Uterus (tissue), 3 donors: ENCODE measurements at regions not wholly inside any gene's neighbourhood (a gene's known extent, or its start where the extent isn't known, plus 50 kb on each side); places are given as distances from the start of the nearest gene placed in this dataset.
"Not testable (repeated sequence)": the region's sequence is repeated elsewhere in the genome, so short reads cannot be mapped to it uniquely, and the experiment has no call there.

Experiments
- DNase-seq, 2 donors: peaks; one replicate each; pipeline ENCODE4 v3.0.0-alpha.2; 2019 to 2020
- H3K27ac ChIP-seq, 2 donors: fragments of 200-600 bp; sonication (generic); 1 replicate in 1 of 2; 2 replicates in 1 of 2; pipeline ENCODE4 v1.5.1; 2016 to 2018
- H3K27me3 ChIP-seq, 2 donors: fragments of 200-600 bp; sonication (generic); one replicate each; pipeline ENCODE4 v1.5.1; 2018 to 2019; ENCODE audit warnings: control low read depth in 1 of 2
- H3K36me3 ChIP-seq, 2 donors: fragments of 200-600 bp; sonication (generic); one replicate each; pipeline ENCODE4 v1.5.1; 2019; ENCODE audit warnings: control low read depth in 1 of 2
- H3K4me1 ChIP-seq, 2 donors: fragments of 200-600 bp; sonication (generic); one replicate each; pipeline ENCODE4 v1.5.1; 2018 to 2019; ENCODE audit warnings: control low read depth in 1 of 2
- H3K4me3 ChIP-seq, 2 donors: fragments of 200-600 bp; sonication (generic); 1 replicate in 1 of 2; 2 replicates in 1 of 2; pipeline ENCODE4 v1.5.1; 2018 to 2019; ENCODE audit warnings: mild to moderate bottlenecking in 1 of 2
- H3K9me3 ChIP-seq, 2 donors: fragments of 200-600 bp; sonication (generic); one replicate each; pipeline ENCODE4 v1.5.1; 2019; ENCODE audit warnings: control low read depth in 1 of 2
- POLR2A ChIP-seq, 2 donors: fragments of 450-650 bp; IDR thresholded peaks; one replicate each; pipeline ENCODE4 v1.6.1; 2016; ENCODE audit warnings: antibody characterized with exemption in 2 of 2, mild to moderate bottlenecking in 1 of 2, moderate library complexity in 1 of 2
- intact Hi-C: fragments of 100-400 bp; cut with DNase I; formaldehyde crosslinking; loops from one replicate; pipeline ENCODE4 v1.15.1; 2023; ENCODE audit warnings: low total_unique reads
- TF ChIP-seq, protein P1 (sequence below), 4 experiments: fragments of 200-600 bp in 2 of 4; fragments of 450-650 bp in 2 of 4; sonication (generic) in 2 of 4; IDR thresholded peaks; one replicate each; pipeline ENCODE4 v1.5.1; 2016 to 2019; ENCODE audit warnings: antibody characterized with exemption in 4 of 4, mild to moderate bottlenecking in 2 of 4, moderate library complexity in 1 of 4
- donor health status: DM: yes; HTN: yes; CAD: no.

DNA sequence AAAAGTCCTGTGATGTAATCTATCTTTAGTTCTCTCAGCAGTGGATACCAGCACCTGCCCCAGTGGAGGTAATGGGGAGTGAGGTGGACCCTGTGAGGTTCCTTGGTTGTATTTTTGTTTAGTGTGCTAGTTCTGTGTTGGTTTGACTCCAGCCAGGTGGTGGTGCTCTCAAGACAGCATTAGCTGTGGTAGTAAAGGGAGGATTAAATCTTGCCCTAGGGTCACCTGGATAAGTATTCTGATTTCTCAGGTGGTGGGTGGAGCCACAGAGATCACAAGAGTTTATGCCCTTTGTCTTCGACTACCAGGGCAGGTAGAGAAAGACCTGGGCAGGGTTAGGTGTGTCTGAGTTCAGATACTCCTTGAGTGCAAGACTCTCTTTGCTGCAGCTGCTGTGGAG lies 176.3 kb upstream of the EDA2R start:
- intact Hi-C loops = no loop called here
- peaks cover 0 to 4% of the 10 kb centered on the region in 2 donors for H3K9me3 ChIP-seq
- no peak overlapping the region for H3K27ac ChIP-seq
- TF ChIP-seq POLR2A (IDR thresholded peaks at IDR 0.05) = no peak
- TF ChIP-seq, protein P1, sequence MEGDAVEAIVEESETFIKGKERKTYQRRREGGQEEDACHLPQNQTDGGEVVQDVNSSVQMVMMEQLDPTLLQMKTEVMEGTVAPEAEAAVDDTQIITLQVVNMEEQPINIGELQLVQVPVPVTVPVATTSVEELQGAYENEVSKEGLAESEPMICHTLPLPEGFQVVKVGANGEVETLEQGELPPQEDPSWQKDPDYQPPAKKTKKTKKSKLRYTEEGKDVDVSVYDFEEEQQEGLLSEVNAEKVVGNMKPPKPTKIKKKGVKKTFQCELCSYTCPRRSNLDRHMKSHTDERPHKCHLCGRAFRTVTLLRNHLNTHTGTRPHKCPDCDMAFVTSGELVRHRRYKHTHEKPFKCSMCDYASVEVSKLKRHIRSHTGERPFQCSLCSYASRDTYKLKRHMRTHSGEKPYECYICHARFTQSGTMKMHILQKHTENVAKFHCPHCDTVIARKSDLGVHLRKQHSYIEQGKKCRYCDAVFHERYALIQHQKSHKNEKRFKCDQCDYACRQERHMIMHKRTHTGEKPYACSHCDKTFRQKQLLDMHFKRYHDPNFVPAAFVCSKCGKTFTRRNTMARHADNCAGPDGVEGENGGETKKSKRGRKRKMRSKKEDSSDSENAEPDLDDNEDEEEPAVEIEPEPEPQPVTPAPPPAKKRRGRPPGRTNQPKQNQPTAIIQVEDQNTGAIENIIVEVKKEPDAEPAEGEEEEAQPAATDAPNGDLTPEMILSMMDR (IDR thresholded peaks at IDR 0.05) = no peak
- H3K27me3 ChIP-seq = no peaks in the 10 kb centered on the region
- no peak for DNase-seq
- no peaks in the 10 kb centered on the region for H3K4me1 ChIP-seq
- no peaks in the 10 kb centered on the region for H3K36me3 ChIP-seq
- H3K4me3 ChIP-seq = no peak overlapping the region

DNA sequence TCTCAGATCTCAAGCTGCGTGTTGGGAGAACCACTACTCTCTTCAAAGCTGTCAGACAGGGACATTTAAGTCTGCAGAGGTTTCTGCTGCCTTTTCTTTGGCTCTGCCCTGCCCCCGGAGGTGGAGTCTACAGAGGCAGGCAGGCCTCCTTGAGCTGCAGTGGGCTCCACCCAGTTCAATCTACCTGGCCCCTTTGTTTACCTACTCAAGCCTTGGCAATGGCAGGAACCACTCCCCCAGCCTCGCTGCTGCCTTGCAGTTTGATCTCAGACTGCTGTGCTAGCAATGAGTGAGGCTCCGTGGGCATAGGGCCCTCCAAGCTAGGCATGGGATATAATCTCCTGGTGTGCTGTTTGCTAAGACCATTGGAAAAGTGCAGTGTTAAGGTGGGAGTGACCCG lies 155.6 kb upstream of the EDA2R start:
- H3K36me3 ChIP-seq, H3K9me3 ChIP-seq, DNase-seq, H3K27ac ChIP-seq, H3K27me3 ChIP-seq, intact Hi-C loops, H3K4me1 ChIP-seq, H3K4me3 ChIP-seq: not testable (repeated sequence)

GRCh38 chrX:66766318-66766717 lies 127.4 kb upstream of the EDA2R start:
- Histone ChIP-seq H3K4me3 (no peak overlapping the region), H3K4me1 (no peaks in the 10 kb centered on the region), H3K27me3 (no peaks in the 10 kb centered on the region), H3K9me3 (no peaks in the 10 kb centered on the region), H3K27ac (no peak overlapping the region), H3K36me3 (no peaks in the 10 kb centered on the region)
- DNase-seq = no peak
- intact Hi-C loops = no loop called here
- no peak for TF ChIP-seq POLR2A (IDR thresholded peaks at IDR 0.05)
- TF ChIP-seq, protein P1 (IDR thresholded peaks at IDR 0.05) = no peak

- Histone ChIP-seq H3K4me1 (no peaks in the 10 kb centered on the region), H3K9me3 (no peaks in the 10 kb centered on the region), H3K4me3 (no peak overlapping the region), H3K27ac (no peak overlapping the region), H3K36me3 (no peaks in the 10 kb centered on the region), H3K27me3 (no peaks in the 10 kb centered on the region)
- no peak for DNase-seq
- TF ChIP-seq, protein P1 (IDR thresholded peaks at IDR 0.05) = peak in 1 of 4 experiments; percentile 12
- TF ChIP-seq POLR2A (IDR thresholded peaks at IDR 0.05) = no peak
- intact Hi-C loops = no loop called here
Measured at GRCh38 chrX:66760651-66761050, 121.8 kb upstream of the EDA2R start.

DNA sequence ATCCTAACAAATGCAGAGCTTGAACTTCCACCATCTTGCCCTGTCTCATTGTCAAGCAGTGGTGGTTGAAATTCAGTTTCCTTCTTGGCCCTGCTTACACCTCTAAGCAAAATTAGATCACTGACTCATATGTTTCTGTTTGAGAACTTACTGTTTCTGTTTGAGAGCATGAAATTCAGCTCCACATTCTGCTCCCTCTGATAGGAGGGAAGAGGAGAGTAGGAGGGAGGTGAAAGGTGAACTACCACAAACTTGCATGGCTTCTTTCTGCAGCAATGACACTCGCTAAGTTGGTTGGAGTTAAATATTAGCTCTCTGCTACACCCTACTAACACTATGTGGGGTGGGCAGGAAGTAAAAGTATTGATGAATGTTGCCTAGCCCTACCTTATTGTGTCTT lies 117.8 kb upstream of the EDA2R start:
- TF ChIP-seq, protein P1 (IDR thresholded peaks at IDR 0.05) = no peak
- no peak for TF ChIP-seq POLR2A (IDR thresholded peaks at IDR 0.05)
- Histone ChIP-seq H3K9me3 (no peaks in the 10 kb centered on the region), H3K27ac (no peak overlapping the region), H3K4me1 (no peaks in the 10 kb centered on the region), H3K4me3 (no peak overlapping the region), H3K27me3 (peaks cover 0 to 3% of the 10 kb centered on the region in 2 donors), H3K36me3 (no peaks in the 10 kb centered on the region)
- intact Hi-C loops = no loop called here
- DNase-seq = no peak

- Histone ChIP-seq H3K36me3 (no peaks in the 10 kb centered on the region), H3K4me1 (no peaks in the 10 kb centered on the region), H3K9me3 (no peaks in the 10 kb centered on the region), H3K4me3 (no peak overlapping the region), H3K27ac (no peak overlapping the region), H3K27me3 (peaks cover 0 to 3% of the 10 kb centered on the region in 2 donors)
- intact Hi-C loops = no loop called here
- DNase-seq = no peak
- TF ChIP-seq POLR2A (IDR thresholded peaks at IDR 0.05) = no peak
- TF ChIP-seq, protein P1 (IDR thresholded peaks at IDR 0.05) = no peak
Measured at GRCh38 chrX:66751136-66751782, 112.4 kb upstream of the EDA2R start.

- H3K27me3 ChIP-seq, intact Hi-C loops, H3K4me1 ChIP-seq, H3K27ac ChIP-seq, H3K9me3 ChIP-seq, H3K4me3 ChIP-seq, DNase-seq, H3K36me3 ChIP-seq: not testable (repeated sequence)
Measured at GRCh38 chrX:66744519-66744918, 105.6 kb upstream of the EDA2R start.
